Calu3 (cell line): ENCODE measurements at regions not wholly inside any gene's neighbourhood (a gene's known extent, or its start where the extent isn't known, plus 50 kb on each side); places are given as distances from the start of the nearest gene placed in this dataset.

Experiments used
- BruUV-seq: library from RNA; stranded (reverse); fragments of 400-500 nt; replicated peaks from 2 replicates; lab custom pipeline; 2021; lab: Mats Ljungman, UMichigan
- CTCF ChIA-PET: fragments of 300-600 bp; sonication (Branson Sonifier 250); formaldehyde crosslinking; loops from one replicate; lab custom pipeline; 2022; ENCODE audit warnings: antibody characterized with exemption; lab: Charles Lee
- DNase-seq: peaks from one replicate; pipeline ENCODE4 v3.0.0; 2022
- H3K27ac Mint-ChIP-seq: one replicate; pipeline ENCODE4 v1.8.0; 2022; ENCODE audit warnings: mixed read lengths; ENCODE audit not compliant: unreplicated experiment
- H3K27me3 Mint-ChIP-seq: one replicate; pipeline ENCODE4 v1.8.0; 2022; ENCODE audit warnings: mixed read lengths; ENCODE audit not compliant: unreplicated experiment
- H3K36me3 Mint-ChIP-seq: one replicate; pipeline ENCODE4 v1.8.0; 2022; ENCODE audit warnings: mild to moderate bottlenecking, moderate library complexity, mixed read lengths; ENCODE audit not compliant: insufficient read depth, unreplicated experiment
- H3K4me1 Mint-ChIP-seq: one replicate; pipeline ENCODE4 v1.8.0; 2022; ENCODE audit warnings: mild to moderate bottlenecking, low read depth, mixed read lengths; ENCODE audit not compliant: unreplicated experiment
- H3K4me3 Mint-ChIP-seq: one replicate; pipeline ENCODE4 v1.8.0; 2022; ENCODE audit warnings: mild to moderate bottlenecking, low read depth, moderate library complexity, mixed read lengths; ENCODE audit not compliant: unreplicated experiment
- H3K9me3 Mint-ChIP-seq: one replicate; pipeline ENCODE4 v1.8.0; 2022; ENCODE audit warnings: low read depth, mixed read lengths; ENCODE audit not compliant: unreplicated experiment
- CTCF ChIP-seq: fragments of 200-600 bp; IDR thresholded peaks from one replicate; pipeline ENCODE4 v1.8.0; 2022; ENCODE audit warnings: antibody characterized with exemption; ENCODE audit not compliant: unreplicated experiment
- intact Hi-C: fragments of 100-400 bp; cut with micrococcal nuclease; formaldehyde crosslinking; loops from one replicate; pipeline ENCODE4 v1.10.0; 2022; ENCODE audit not compliant: unreplicated experiment

- H3K4me1 Mint-ChIP-seq = no peaks in the 10 kb centered on the region
- no peak overlapping the region for H3K4me3 Mint-ChIP-seq
- no peaks in the 10 kb centered on the region for H3K36me3 Mint-ChIP-seq
- BruUV-seq = no TSS peak
- no peaks in the 10 kb centered on the region for H3K27me3 Mint-ChIP-seq
- H3K27ac Mint-ChIP-seq = no peak overlapping the region
- DNase-seq = no peak
- H3K9me3 Mint-ChIP-seq = peaks cover 18% of the 10 kb centered on the region
- CTCF ChIA-PET = no interaction called here
- TF ChIP-seq CTCF = no peak
- intact Hi-C loops = no loop called here
These were observed 1231.6 kb downstream of the TBC1D22A start for GRCh38 chr22:47994045-47994444.

- Mint-ChIP-seq H3K27ac (no peak overlapping the region), H3K36me3 (no peaks in the 10 kb centered on the region), H3K27me3 (no peaks in the 10 kb centered on the region), H3K4me3 (no peak overlapping the region), H3K4me1 (no peaks in the 10 kb centered on the region), H3K9me3 (peaks cover 26% of the 10 kb centered on the region)
- no TSS peak for BruUV-seq
- no peak for TF ChIP-seq CTCF
- intact Hi-C loops = no loop called here
- CTCF ChIA-PET = no interaction called here
- DNase-seq = no peak
These were observed 1228.0 kb downstream of the TBC1D22A start for GRCh38 chr22:47990481-47990880.

DNA sequence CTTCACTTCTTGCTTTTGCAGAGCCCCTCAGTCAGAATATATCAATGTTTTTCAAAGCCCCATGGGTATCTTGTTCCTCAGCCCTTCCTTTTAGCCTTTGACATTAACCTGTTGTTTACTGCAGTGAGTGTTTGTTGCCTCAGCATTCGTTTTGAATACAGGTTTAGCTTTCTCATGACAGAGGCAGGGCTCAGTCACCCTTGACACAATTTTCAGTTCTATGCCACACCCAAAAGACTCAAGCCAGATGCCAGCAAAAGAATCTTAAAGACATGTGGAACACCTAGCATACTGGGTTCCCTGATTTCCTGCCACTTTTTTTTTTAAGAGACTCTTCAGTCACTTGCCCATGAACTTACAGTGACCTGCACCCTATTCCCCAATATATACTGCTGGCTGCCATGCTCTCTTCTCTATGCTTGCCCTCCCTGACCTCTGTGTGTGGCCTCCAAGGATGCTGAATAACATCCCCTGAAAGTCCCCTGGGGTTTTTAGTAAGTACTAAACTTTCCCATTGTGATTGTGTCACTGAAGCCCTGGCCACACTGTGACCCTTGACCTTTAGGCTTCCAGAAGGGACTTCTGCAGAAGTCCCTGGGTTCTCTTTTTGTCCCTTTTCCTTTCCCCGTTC lies 1225.5 kb downstream of the TBC1D22A start:
- Mint-ChIP-seq H3K4me1 (no peaks in the 10 kb centered on the region), H3K27me3 (no peaks in the 10 kb centered on the region), H3K36me3 (no peaks in the 10 kb centered on the region), H3K4me3 (no peak overlapping the region), H3K27ac (no peak overlapping the region), H3K9me3 (peaks cover 18% of the 10 kb centered on the region)
- CTCF ChIA-PET = no interaction called here
- no peak for TF ChIP-seq CTCF
- DNase-seq = no peak
- intact Hi-C loops = no loop called here
- BruUV-seq = no TSS peak

DNA sequence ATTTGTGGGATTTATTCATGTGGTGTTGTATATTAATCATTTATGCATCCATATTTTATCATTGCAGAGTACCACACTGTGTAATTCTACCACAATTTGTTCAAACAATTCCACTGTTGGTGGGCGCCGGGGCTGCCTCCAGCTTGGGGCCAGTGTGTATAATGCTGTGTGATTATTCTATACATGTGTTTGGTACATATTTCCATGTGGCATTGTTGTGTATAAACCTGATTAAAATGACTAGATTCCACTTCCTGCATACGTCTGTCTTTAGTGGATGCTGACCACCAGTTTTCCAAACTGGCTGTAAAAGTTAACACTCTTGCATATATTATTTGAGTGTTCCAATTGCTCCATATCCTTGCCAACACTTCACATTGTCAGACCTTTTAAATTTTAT lies 1213.8 kb downstream of the TBC1D22A start:
- Mint-ChIP-seq H3K4me3 (no peak overlapping the region), H3K9me3 (peaks cover 23% of the 10 kb centered on the region), H3K36me3 (no peaks in the 10 kb centered on the region), H3K4me1 (no peaks in the 10 kb centered on the region), H3K27ac (no peak overlapping the region), H3K27me3 (no peaks in the 10 kb centered on the region)
- BruUV-seq = no TSS peak
- TF ChIP-seq CTCF = no peak
- intact Hi-C loops = no loop called here
- CTCF ChIA-PET = no interaction called here
- DNase-seq = no peak
